ENCODE measurements at regions not wholly inside any gene's neighbourhood (a gene's known extent, or its start where the extent isn't known, plus 50 kb on each side); places are given as distances from the start of the nearest gene placed in this dataset.

DNA sequence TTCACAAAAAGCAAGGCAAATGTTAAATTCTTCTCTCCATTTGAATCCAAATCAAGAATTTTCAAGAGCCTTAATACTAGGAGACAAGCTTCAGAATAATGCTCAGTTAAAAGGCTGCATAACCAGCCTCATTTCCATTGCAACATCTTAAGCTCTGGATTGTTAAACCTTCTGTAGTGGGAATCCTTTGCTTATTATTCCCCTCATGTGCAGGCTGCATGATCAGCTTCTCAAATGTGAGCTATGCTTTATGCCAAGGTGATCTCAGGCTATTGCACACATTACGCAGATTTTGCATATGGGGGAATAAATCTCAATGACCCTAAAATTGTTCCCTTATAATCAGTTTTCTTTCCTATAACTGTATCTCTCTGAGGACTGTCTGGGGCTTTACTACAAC, 71.7 kb upstream of the CCDC196 start:
- DNase-seq = no peak
- H3K27me3 ChIP-seq = no peaks in the 10 kb centered on the region
- no peaks in the 10 kb centered on the region for H3K36me3 ChIP-seq
- no peaks in the 10 kb centered on the region for H3K9me3 ChIP-seq
- intact Hi-C loops (cut with DNase I; ENCODE audit: low total_unique reads) = no loop called here
- H3K4me1 ChIP-seq = no peaks in the 10 kb centered on the region
- H3K4me3 ChIP-seq = no peak overlapping the region
- TF ChIP-seq, protein P1, sequence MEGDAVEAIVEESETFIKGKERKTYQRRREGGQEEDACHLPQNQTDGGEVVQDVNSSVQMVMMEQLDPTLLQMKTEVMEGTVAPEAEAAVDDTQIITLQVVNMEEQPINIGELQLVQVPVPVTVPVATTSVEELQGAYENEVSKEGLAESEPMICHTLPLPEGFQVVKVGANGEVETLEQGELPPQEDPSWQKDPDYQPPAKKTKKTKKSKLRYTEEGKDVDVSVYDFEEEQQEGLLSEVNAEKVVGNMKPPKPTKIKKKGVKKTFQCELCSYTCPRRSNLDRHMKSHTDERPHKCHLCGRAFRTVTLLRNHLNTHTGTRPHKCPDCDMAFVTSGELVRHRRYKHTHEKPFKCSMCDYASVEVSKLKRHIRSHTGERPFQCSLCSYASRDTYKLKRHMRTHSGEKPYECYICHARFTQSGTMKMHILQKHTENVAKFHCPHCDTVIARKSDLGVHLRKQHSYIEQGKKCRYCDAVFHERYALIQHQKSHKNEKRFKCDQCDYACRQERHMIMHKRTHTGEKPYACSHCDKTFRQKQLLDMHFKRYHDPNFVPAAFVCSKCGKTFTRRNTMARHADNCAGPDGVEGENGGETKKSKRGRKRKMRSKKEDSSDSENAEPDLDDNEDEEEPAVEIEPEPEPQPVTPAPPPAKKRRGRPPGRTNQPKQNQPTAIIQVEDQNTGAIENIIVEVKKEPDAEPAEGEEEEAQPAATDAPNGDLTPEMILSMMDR (IDR thresholded peaks at IDR 0.05) = no peak
- no peak for TF ChIP-seq POLR2A (IDR thresholded peaks at IDR 0.05)
- H3K27ac ChIP-seq = no peak overlapping the region

DNA sequence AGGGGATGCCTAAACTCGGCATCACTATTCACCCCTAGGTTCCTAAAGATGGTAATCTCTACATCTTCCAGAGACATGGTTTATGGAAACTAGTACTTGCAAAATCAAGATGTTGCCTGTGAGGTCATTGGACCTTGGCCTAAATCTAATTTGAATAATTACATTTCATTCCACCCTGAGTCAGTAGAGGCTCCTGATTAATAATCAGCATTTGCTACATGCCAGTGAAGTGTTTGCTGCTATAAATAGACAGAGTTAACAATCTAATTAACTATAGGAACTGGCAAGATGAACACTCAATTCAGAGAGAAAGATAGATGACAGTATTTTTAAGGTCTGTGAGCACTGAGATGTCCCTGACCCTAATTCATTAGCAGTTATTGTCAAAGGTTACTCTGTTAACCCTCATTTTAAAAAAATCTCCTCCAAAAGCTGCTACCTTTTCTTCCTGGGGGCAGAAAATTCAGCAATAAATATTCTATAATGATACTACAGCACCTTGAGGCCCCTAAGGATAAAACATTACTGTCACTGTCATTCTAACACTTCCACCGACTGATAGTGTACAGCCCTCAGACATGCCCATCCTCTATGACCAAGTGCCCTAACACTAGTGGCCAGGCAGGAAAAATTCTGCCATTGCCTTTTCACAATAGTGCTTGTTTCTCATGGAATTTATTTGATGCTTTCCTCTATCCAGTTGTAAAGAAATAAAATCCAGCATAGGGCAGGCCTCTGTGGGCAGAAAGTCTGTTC, 65.7 kb upstream of the CCDC196 start:
- intact Hi-C loops (cut with DNase I; ENCODE audit: low total_unique reads) = no loop called here
- H3K27me3 ChIP-seq = no peaks in the 10 kb centered on the region
- H3K4me1 ChIP-seq = no peaks in the 10 kb centered on the region
- H3K4me3 ChIP-seq = no peak overlapping the region
- DNase-seq = no peak
- H3K27ac ChIP-seq = no peak overlapping the region
- H3K36me3 ChIP-seq = no peaks in the 10 kb centered on the region
- TF ChIP-seq POLR2A (IDR thresholded peaks at IDR 0.05) = no peak
- TF ChIP-seq, protein P1 (IDR thresholded peaks at IDR 0.05) = no peak
- no peaks in the 10 kb centered on the region for H3K9me3 ChIP-seq

DNA sequence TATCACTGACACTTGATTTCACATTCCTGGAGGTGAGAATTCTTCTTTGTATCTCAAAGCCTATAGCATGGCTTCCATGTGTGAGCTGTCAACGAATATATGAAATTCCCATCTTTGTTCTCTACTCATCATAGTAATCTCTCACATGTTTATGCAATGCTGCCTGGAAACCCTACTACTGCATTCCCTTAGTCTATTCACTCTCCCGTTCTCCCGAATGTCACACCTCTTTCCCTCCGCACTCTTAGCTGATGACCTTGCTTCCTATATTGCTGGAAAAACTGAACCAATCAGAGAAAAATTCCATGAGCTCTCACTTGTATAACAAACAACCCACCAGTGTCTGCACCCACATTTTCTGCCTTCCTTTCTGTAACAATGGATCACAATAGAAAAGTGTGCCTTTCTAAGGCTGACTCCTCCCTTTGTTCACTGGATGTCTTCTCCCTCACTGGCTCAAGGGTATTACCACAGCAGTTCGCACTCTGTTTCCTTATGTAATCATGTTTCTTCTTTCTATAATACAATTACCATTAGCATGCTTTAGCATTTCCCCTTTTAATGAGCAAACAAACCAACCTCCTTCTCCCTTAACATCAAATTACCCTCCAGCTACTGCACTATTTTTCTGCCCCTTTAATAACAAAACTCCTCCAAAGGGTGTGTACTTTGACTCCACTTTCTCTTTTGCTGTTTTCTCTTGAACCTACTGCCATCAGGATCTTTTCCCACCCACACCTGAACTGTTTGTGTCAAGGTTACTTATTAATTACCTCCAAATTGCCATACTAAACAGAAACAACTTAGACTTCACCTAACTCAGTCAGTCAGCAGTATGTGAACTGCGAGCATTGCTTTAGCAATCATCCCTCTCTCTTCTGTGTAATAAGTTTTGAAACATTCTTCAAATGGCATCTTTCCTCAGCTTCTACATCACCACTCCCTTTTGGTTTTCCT, 63.9 kb upstream of the CCDC196 start:
- Histone ChIP-seq H3K4me3 (no peak overlapping the region), H3K4me1 (no peaks in the 10 kb centered on the region), H3K9me3 (no peaks in the 10 kb centered on the region), H3K27ac (no peak overlapping the region), H3K36me3 (no peaks in the 10 kb centered on the region), H3K27me3 (no peaks in the 10 kb centered on the region)
- no peak for TF ChIP-seq POLR2A (IDR thresholded peaks at IDR 0.05)
- TF ChIP-seq, protein P1 (IDR thresholded peaks at IDR 0.05) = no peak
- intact Hi-C loops (cut with DNase I; ENCODE audit: low total_unique reads) = no loop called here
- DNase-seq = no peak

DNA sequence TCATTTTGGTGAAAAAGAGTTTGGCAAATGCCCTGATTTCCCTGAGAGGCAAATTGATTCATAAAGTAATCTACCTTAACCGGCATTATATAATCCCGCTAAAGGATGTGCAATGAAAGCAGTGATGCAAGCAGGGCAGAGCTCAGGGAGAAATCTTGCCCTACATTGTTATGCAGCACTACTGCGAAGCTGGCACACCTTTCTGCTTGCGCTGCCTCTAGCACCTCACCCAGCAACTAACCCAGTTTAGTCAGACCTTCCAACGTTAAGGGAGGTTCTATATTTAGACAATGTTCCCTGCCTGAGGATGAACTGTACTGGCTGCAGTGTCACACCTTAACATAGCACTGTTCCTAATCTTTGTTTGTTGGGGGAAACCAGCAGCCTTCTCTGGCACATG, 60.8 kb upstream of the CCDC196 start:
- H3K36me3 ChIP-seq = no peaks in the 10 kb centered on the region
- intact Hi-C loops (cut with DNase I; ENCODE audit: low total_unique reads) = no loop called here
- H3K4me3 ChIP-seq = no peak overlapping the region

More for the DNA sequence above, 60.8 kb upstream of the CCDC196 start:
- Histone ChIP-seq H3K9me3 (no peaks in the 10 kb centered on the region), H3K27me3 (no peaks in the 10 kb centered on the region), H3K4me1 (no peaks in the 10 kb centered on the region), H3K27ac (no peak overlapping the region)
- TF ChIP-seq POLR2A (IDR thresholded peaks at IDR 0.05) = no peak
- TF ChIP-seq, protein P1 (IDR thresholded peaks at IDR 0.05) = no peak
- no peak for DNase-seq

All from uterus (tissue), 3 donors.